ENCODE measurements at regions not wholly inside any gene's neighbourhood (a gene's known extent, or its start where the extent isn't known, plus 50 kb on each side); places are given as distances from the start of the nearest gene placed in this dataset.

DNA sequence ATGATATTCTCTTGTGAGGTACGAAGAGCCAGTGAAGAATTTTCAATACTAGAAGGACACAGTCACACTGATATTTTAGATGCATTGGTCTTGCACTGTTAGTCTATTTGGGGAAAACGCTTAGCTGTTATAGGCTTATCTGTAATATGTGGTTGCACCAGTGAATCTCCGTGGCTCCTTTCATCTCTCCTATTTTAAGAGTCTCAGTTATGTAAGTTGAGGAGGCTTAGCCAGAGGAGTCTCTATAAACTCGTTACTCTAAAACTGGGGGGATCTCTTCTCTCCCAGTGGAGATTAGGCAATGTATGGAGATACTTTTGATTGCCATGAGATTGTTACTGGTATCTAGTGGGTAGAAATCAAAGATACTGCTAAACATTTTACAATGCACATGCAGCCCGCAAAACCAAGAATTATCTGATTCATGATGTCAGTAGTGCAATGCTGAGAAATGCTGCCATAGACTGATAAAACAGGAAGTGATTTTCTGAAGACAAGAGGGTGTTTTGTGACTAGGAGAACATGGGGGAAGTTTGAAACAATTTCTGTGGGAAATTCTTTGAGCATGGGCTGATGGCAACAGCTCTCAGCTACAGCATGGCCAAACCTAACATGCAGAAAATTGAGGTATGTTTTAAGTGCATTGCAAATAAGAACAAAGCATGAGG lies 339.1 kb downstream of the SOX11 start:
- ATAC-seq (no peak), DNase-seq (ENCODE audit: low read depth, low spot score) (no peak)
- Histone ChIP-seq H3K79me2 (ENCODE audit: insufficient read depth, low read length) (no peaks in the 10 kb centered on the region), H3K4me1 (ENCODE audit: control insufficient read depth in 1 of 2, insufficient read depth in 2 of 2, low read length in 2 of 2) (no peaks in the 10 kb centered on the region), H3K36me3 (ENCODE audit: control insufficient read depth in 1 of 2, insufficient read depth in 2 of 2, low read length in 2 of 2) (no peaks in the 10 kb centered on the region), H3K27ac (ENCODE audit: low read depth, low read length) (no peak overlapping the region), H3K4me2 (ENCODE audit: low read length) (no peak overlapping the region), H2AFZ (ENCODE audit: low read depth, low read length, poor library complexity, severe bottlenecking) (no peak overlapping the region), H3K9me2 (ENCODE audit: insufficient read depth) (no peaks in the 10 kb centered on the region), H3K9ac (ENCODE audit: low read length) (no peak overlapping the region), H4K20me1 (ENCODE audit: insufficient read depth) (no peaks in the 10 kb centered on the region), H3K4me3 (replicated peaks in 1 of 2; ENCODE audit: low read depth in 1 of 2, low read length in 2 of 2) (no peak overlapping the region), H3K9me3 (ENCODE audit: control insufficient read depth in 1 of 2, insufficient read depth in 1 of 2, low read depth in 1 of 2, low read length in 2 of 2) (peaks cover 10% of the 10 kb centered on the region in 2 experiments; a peak in 2 of 4 replicates), H3K27me3 (ENCODE audit: insufficient read depth, low read length) (no peaks in the 10 kb centered on the region)
- no TSS peak for BruUV-seq (replicated peaks)
- CTCF ChIA-PET: no interaction called here
- RAD21 ChIA-PET (ENCODE audit: low non-redundant PET in 1 of 2, low total read pairs in 2 of 2, uncharacterized antibody in 2 of 2, unreplicated experiment in 2 of 2): no interaction called here
- intact Hi-C loops (cut with micrococcal nuclease): no loop called here
- POLR2A ChIA-PET: no interaction called here
- TF ChIP-seq, protein P1, sequence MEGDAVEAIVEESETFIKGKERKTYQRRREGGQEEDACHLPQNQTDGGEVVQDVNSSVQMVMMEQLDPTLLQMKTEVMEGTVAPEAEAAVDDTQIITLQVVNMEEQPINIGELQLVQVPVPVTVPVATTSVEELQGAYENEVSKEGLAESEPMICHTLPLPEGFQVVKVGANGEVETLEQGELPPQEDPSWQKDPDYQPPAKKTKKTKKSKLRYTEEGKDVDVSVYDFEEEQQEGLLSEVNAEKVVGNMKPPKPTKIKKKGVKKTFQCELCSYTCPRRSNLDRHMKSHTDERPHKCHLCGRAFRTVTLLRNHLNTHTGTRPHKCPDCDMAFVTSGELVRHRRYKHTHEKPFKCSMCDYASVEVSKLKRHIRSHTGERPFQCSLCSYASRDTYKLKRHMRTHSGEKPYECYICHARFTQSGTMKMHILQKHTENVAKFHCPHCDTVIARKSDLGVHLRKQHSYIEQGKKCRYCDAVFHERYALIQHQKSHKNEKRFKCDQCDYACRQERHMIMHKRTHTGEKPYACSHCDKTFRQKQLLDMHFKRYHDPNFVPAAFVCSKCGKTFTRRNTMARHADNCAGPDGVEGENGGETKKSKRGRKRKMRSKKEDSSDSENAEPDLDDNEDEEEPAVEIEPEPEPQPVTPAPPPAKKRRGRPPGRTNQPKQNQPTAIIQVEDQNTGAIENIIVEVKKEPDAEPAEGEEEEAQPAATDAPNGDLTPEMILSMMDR (IDR thresholded peaks at IDR 0.05 in 2 of 3, conservative IDR thresholded peaks at IDR 0.05 in 1 of 3; ENCODE audit: borderline replicate concordance in 1 of 3, insufficient read depth in 1 of 3, low read depth in 2 of 3, low read length in 2 of 3): no peak
- TF ChIP-seq TCF7L2 (IDR thresholded peaks at IDR 0.05; ENCODE audit: borderline replicate concordance, extremely low read depth, insufficient read depth, insufficient read length) (no peak), CBX3 (IDR thresholded peaks at IDR 0.05; ENCODE audit: low read depth) (no peak), FOSL1 (IDR thresholded peaks at IDR 0.05; ENCODE audit: low read depth) (no peak), ZNF274 (IDR thresholded peaks at IDR 0.05; ENCODE audit: low read depth, low read length) (no peak), SIN3A (IDR thresholded peaks at IDR 0.05; ENCODE audit: low read depth) (no peak), ELF1 (IDR thresholded peaks at IDR 0.05; ENCODE audit: borderline replicate concordance, low read depth) (no peak), EZH2phosphoT487 (IDR thresholded peaks at IDR 0.05; ENCODE audit: borderline replicate concordance) (no peak), YY1 (IDR thresholded peaks at IDR 0.05; ENCODE audit: extremely low read depth, insufficient replicate concordance, low read depth, low read length) (no peak)
- TF ChIP-seq, protein P2, sequence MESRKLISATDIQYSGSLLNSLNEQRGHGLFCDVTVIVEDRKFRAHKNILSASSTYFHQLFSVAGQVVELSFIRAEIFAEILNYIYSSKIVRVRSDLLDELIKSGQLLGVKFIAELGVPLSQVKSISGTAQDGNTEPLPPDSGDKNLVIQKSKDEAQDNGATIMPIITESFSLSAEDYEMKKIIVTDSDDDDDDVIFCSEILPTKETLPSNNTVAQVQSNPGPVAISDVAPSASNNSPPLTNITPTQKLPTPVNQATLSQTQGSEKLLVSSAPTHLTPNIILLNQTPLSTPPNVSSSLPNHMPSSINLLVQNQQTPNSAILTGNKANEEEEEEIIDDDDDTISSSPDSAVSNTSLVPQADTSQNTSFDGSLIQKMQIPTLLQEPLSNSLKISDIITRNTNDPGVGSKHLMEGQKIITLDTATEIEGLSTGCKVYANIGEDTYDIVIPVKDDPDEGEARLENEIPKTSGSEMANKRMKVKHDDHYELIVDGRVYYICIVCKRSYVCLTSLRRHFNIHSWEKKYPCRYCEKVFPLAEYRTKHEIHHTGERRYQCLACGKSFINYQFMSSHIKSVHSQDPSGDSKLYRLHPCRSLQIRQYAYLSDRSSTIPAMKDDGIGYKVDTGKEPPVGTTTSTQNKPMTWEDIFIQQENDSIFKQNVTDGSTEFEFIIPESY (IDR thresholded peaks at IDR 0.05; ENCODE audit: extremely low read depth, insufficient replicate concordance, low read length): no peak
- TF ChIP-seq, protein P3, sequence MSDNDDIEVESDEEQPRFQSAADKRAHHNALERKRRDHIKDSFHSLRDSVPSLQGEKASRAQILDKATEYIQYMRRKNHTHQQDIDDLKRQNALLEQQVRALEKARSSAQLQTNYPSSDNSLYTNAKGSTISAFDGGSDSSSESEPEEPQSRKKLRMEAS (IDR thresholded peaks at IDR 0.05): no peak

Measured in HCT116 (cell line).